ENCODE measurements at regions not wholly inside any gene's neighbourhood (a gene's known extent, or its start where the extent isn't known, plus 50 kb on each side); places are given as distances from the start of the nearest gene placed in this dataset.

GRCh38 chr20:23270382-23270911, 80.1 kb upstream of the NXT1 start:
- no peak for TF ChIP-seq CTCF (IDR thresholded peaks at IDR 0.05)
- no peak for TF ChIP-seq POLR2A (IDR thresholded peaks at IDR 0.05)
